ENCODE measurements at regions not wholly inside any gene's neighbourhood (a gene's known extent, or its start where the extent isn't known, plus 50 kb on each side); places are given as distances from the start of the nearest gene placed in this dataset.

- Mint-ChIP-seq H3K36me3 (ENCODE audit: insufficient read depth) (no peaks in the 10 kb centered on the region), H3K27me3 (peaks cover 32% of the 10 kb centered on the region), H3K4me3 (no peak overlapping the region), H3K4me1 (no peaks in the 10 kb centered on the region), H3K9me3 (no peaks in the 10 kb centered on the region), H3K27ac (ENCODE audit: low read depth) (no peak overlapping the region)
- DNase-seq (ENCODE audit: low spot score in 2 of 2) (no peak), ATAC-seq (replicated peaks; ENCODE audit: extremely low read depth, poor library complexity, severe bottlenecking) (no peak)
Observed at GRCh38 chr13:111503905-111504695, 183.7 kb downstream of the TEX29 start.

- Mint-ChIP-seq H3K27me3 (peaks cover 32% of the 10 kb centered on the region), H3K36me3 (ENCODE audit: insufficient read depth) (no peaks in the 10 kb centered on the region), H3K4me3 (no peak overlapping the region), H3K9me3 (no peaks in the 10 kb centered on the region), H3K27ac (ENCODE audit: low read depth) (no peak overlapping the region), H3K4me1 (no peaks in the 10 kb centered on the region)
- DNase-seq (ENCODE audit: low spot score in 2 of 2), result no peak
- ATAC-seq (replicated peaks; ENCODE audit: extremely low read depth, poor library complexity, severe bottlenecking), result no peak
Observed at GRCh38 chr13:111505175-111505777, 184.8 kb downstream of the TEX29 start.

GRCh38 chr13:111506125-111506524 is 185.7 kb downstream of the TEX29 start:
- Mint-ChIP-seq H3K27me3 (peaks cover 32% of the 10 kb centered on the region), H3K4me3 (no peak overlapping the region), H3K4me1 (no peaks in the 10 kb centered on the region), H3K9me3 (no peaks in the 10 kb centered on the region), H3K36me3 (ENCODE audit: insufficient read depth) (no peaks in the 10 kb centered on the region), H3K27ac (ENCODE audit: low read depth) (no peak overlapping the region)
- no peak for DNase-seq (ENCODE audit: low spot score in 2 of 2)
- ATAC-seq (replicated peaks; ENCODE audit: extremely low read depth, poor library complexity, severe bottlenecking), result no peak

GRCh38 chr13:111506621-111507020 is 186.2 kb downstream of the TEX29 start:
- Mint-ChIP-seq H3K4me3 (no peak overlapping the region), H3K27ac (ENCODE audit: low read depth) (no peak overlapping the region), H3K9me3 (no peaks in the 10 kb centered on the region), H3K4me1 (no peaks in the 10 kb centered on the region), H3K36me3 (ENCODE audit: insufficient read depth) (no peaks in the 10 kb centered on the region), H3K27me3 (peaks cover 32% of the 10 kb centered on the region)
- ATAC-seq (replicated peaks; ENCODE audit: extremely low read depth, poor library complexity, severe bottlenecking), result no peak
- DNase-seq (ENCODE audit: low spot score in 2 of 2), result no peak

- Mint-ChIP-seq H3K27me3 (peaks cover 20% of the 10 kb centered on the region), H3K36me3 (ENCODE audit: insufficient read depth) (no peaks in the 10 kb centered on the region), H3K4me1 (no peaks in the 10 kb centered on the region), H3K4me3 (no peak overlapping the region), H3K27ac (ENCODE audit: low read depth) (no peak overlapping the region), H3K9me3 (no peaks in the 10 kb centered on the region)
- DNase-seq (ENCODE audit: low spot score in 2 of 2), result no peak
- ATAC-seq (replicated peaks; ENCODE audit: extremely low read depth, poor library complexity, severe bottlenecking), result no peak
Observed at GRCh38 chr13:111508164-111508870, 187.9 kb downstream of the TEX29 start.

- Mint-ChIP-seq H3K4me1 (no peaks in the 10 kb centered on the region), H3K36me3 (ENCODE audit: insufficient read depth) (no peaks in the 10 kb centered on the region), H3K27me3 (peaks cover 13% of the 10 kb centered on the region), H3K27ac (ENCODE audit: low read depth) (no peak overlapping the region), H3K4me3 (no peak overlapping the region), H3K9me3 (no peaks in the 10 kb centered on the region)
- ATAC-seq (replicated peaks; ENCODE audit: extremely low read depth, poor library complexity, severe bottlenecking) (no peak), DNase-seq (ENCODE audit: low spot score in 2 of 2) (no peak)
Observed at GRCh38 chr13:111508902-111509509, 188.6 kb downstream of the TEX29 start.

GRCh38 chr13:111510502-111511218 is 190.2 kb downstream of the TEX29 start:
- ATAC-seq (replicated peaks; ENCODE audit: extremely low read depth, poor library complexity, severe bottlenecking), result no peak
- no peak overlapping the region for H3K4me3 Mint-ChIP-seq
- no peaks in the 10 kb centered on the region for H3K36me3 Mint-ChIP-seq (ENCODE audit: insufficient read depth)
- H3K9me3 Mint-ChIP-seq, result no peaks in the 10 kb centered on the region
- no peak overlapping the region for H3K27ac Mint-ChIP-seq (ENCODE audit: low read depth)
- no peaks in the 10 kb centered on the region for H3K4me1 Mint-ChIP-seq
- H3K27me3 Mint-ChIP-seq, result peaks cover 12% of the 10 kb centered on the region
- DNase-seq (ENCODE audit: low spot score in 2 of 2), result no peak

GRCh38 chr13:111511219-111511732 is 190.8 kb downstream of the TEX29 start:
- H3K36me3 Mint-ChIP-seq (ENCODE audit: insufficient read depth), result no peaks in the 10 kb centered on the region
- no peaks in the 10 kb centered on the region for H3K9me3 Mint-ChIP-seq
- H3K27me3 Mint-ChIP-seq, result peaks cover 10% of the 10 kb centered on the region
- ATAC-seq (replicated peaks; ENCODE audit: extremely low read depth, poor library complexity, severe bottlenecking) (no peak), DNase-seq (ENCODE audit: low spot score in 2 of 2) (no peak)
- H3K4me3 Mint-ChIP-seq, result no peak overlapping the region
- no peak overlapping the region for H3K27ac Mint-ChIP-seq (ENCODE audit: low read depth)
- H3K4me1 Mint-ChIP-seq, result no peaks in the 10 kb centered on the region

GRCh38 chr13:111511805-111512504 is 191.5 kb downstream of the TEX29 start:
- Mint-ChIP-seq H3K9me3 (no peaks in the 10 kb centered on the region), H3K27me3 (peaks cover 10% of the 10 kb centered on the region), H3K36me3 (ENCODE audit: insufficient read depth) (no peaks in the 10 kb centered on the region), H3K27ac (ENCODE audit: low read depth) (no peak overlapping the region), H3K4me1 (no peaks in the 10 kb centered on the region), H3K4me3 (no peak overlapping the region)
- no peak for ATAC-seq (replicated peaks; ENCODE audit: extremely low read depth, poor library complexity, severe bottlenecking)
- DNase-seq (ENCODE audit: low spot score in 2 of 2), result no peak

- H3K4me1 Mint-ChIP-seq, result no peaks in the 10 kb centered on the region
- no peaks in the 10 kb centered on the region for H3K36me3 Mint-ChIP-seq (ENCODE audit: insufficient read depth)
- H3K4me3 Mint-ChIP-seq, result no peak overlapping the region
- ATAC-seq (replicated peaks; ENCODE audit: extremely low read depth, poor library complexity, severe bottlenecking) (no peak), DNase-seq (ENCODE audit: low spot score in 2 of 2) (no peak)
- no peaks in the 10 kb centered on the region for H3K9me3 Mint-ChIP-seq
- H3K27me3 Mint-ChIP-seq, result peaks cover 10% of the 10 kb centered on the region
- H3K27ac Mint-ChIP-seq (ENCODE audit: low read depth), result no peak overlapping the region
Observed at GRCh38 chr13:111512707-111513106, 192.3 kb downstream of the TEX29 start.

- H3K4me1 Mint-ChIP-seq, result no peaks in the 10 kb centered on the region
- no peaks in the 10 kb centered on the region for H3K36me3 Mint-ChIP-seq (ENCODE audit: insufficient read depth)
- DNase-seq (ENCODE audit: low spot score in 2 of 2) (no peak), ATAC-seq (replicated peaks; ENCODE audit: extremely low read depth, poor library complexity, severe bottlenecking) (no peak)
- H3K27me3 Mint-ChIP-seq, result peaks cover 10% of the 10 kb centered on the region
- no peak overlapping the region for H3K27ac Mint-ChIP-seq (ENCODE audit: low read depth)
- H3K9me3 Mint-ChIP-seq, result no peaks in the 10 kb centered on the region
- no peak overlapping the region for H3K4me3 Mint-ChIP-seq
Observed at GRCh38 chr13:111513766-111514609, 193.5 kb downstream of the TEX29 start.

Data from central memory CD8-positive, alpha-beta T cell (primary cell).